Spleen (tissue), 11 donors: ENCODE measurements at regions not wholly inside any gene's neighbourhood (a gene's known extent, or its start where the extent isn't known, plus 50 kb on each side); places are given as distances from the start of the nearest gene placed in this dataset.

Source experiments
- DNase-seq: peaks from one replicate; pipeline ENCODE4 v3.0.0-alpha.2; 2020
- H3K27ac ChIP-seq, 8 donors: fragments of 200-600 bp; sonication (generic) in 7 of 8; 1 replicate in 4 of 8; 2 replicates in 4 of 8; pipeline versions ENCODE4 v1.5.0 to v1.8.0; 2016 to 2021; ENCODE audit warnings: inconsistent platforms in 4 of 8, mild to moderate bottlenecking in 4 of 8, moderate library complexity in 1 of 8
- H3K27me3 ChIP-seq, 7 donors: fragments of 200-600 bp; sonication (generic) in 6 of 7; replicated peaks in 1 of 7; 1 replicate in 4 of 7; 2 replicates in 3 of 7; pipeline versions ENCODE4 v1.5.0 to v1.8.0; 2016 to 2021; ENCODE audit warnings: inconsistent platforms in 3 of 7, mild to moderate bottlenecking in 1 of 7
- H3K36me3 ChIP-seq, 6 donors: fragments of 200-600 bp; sonication (generic) in 5 of 6; 1 replicate in 4 of 6; 2 replicates in 2 of 6; pipeline versions ENCODE4 v1.5.0 to v1.8.0; 2016 to 2021; ENCODE audit warnings: inconsistent platforms in 2 of 6
- H3K4me1 ChIP-seq, 6 donors: fragments of 200-600 bp; sonication (generic) in 5 of 6; 1 replicate in 3 of 6; 2 replicates in 3 of 6; pipeline versions ENCODE4 v1.5.0 to v1.8.0; 2016 to 2021; ENCODE audit warnings: inconsistent platforms in 3 of 6
- H3K4me3 ChIP-seq, 8 donors: fragments of 200-600 bp; sonication (generic) in 7 of 8; 1 replicate in 4 of 8; 2 replicates in 4 of 8; pipeline versions ENCODE4 v1.5.0 to v1.8.0; 2016 to 2021; ENCODE audit warnings: inconsistent platforms in 4 of 8, mild to moderate bottlenecking in 4 of 8, moderate library complexity in 2 of 8
- H3K9me3 ChIP-seq, 8 donors: fragments of 200-600 bp; sonication (generic) in 7 of 8; 1 replicate in 4 of 8; 2 replicates in 4 of 8; pipeline versions ENCODE4 v1.5.0 to v1.8.0; 2016 to 2021; ENCODE audit warnings: inconsistent platforms in 4 of 8
- CTCF ChIP-seq, 11 experiments: fragments of 200-600 bp in 7 of 11; fragments of 450-650 bp in 4 of 11; sonication (generic) in 4 of 11; IDR thresholded peaks in 8 of 11; conservative IDR thresholded peaks in 3 of 11; 1 replicate in 7 of 11; 2 replicates in 4 of 11; pipeline versions ENCODE4 v1.4.0 to v1.8.0; 2016 to 2021; ENCODE audit warnings: antibody characterized with exemption in 11 of 11, inconsistent platforms in 4 of 11, mild to moderate bottlenecking in 1 of 11
- POLR2A ChIP-seq, 3 donors: fragments of 450-650 bp; IDR thresholded peaks; one replicate each; pipeline ENCODE4 v1.5.1; 2017; ENCODE audit warnings: antibody characterized with exemption in 3 of 3, mild to moderate bottlenecking in 1 of 3
- POLR2AphosphoS5 ChIP-seq, 3 donors: sonication (generic); formaldehyde crosslinking; IDR thresholded peaks; one replicate each; pipeline ENCODE4 v1.5.1; 2017; ENCODE audit warnings: antibody characterized with exemption in 3 of 3
- WGBS, 5 donors: extraction: QIAGEN DNeasy Blood & Tissue Kit in 3 of 5; methylation state at CpG; one replicate each; pipeline versions ENCODE4 v1.1.5 to v1.1.7; 2013 to 2018; 5-methylcytosine and 5-hydroxymethylcytosine counted together
- intact Hi-C: fragments of 100-400 bp; cut with DNase I; formaldehyde crosslinking; loops from one replicate; pipeline ENCODE4 v1.15.0; 2023; ENCODE audit warnings: low total_unique reads
- donor health status: healthy with polysubstance abuse.
- donor health status: DM: no; HTN: no; CAD: no; lungs with moderate emphysema.
- donor health status: DM: no; HTN: no; CAD: no.
- donor health status: Bipolar disorder and iron deficiency.
- donor health status: healthy.
- donor health status: DM: no; HTN: no; CAD: no.
- donor health status: DM: yes; HTN: yes; CAD: no.

DNA sequence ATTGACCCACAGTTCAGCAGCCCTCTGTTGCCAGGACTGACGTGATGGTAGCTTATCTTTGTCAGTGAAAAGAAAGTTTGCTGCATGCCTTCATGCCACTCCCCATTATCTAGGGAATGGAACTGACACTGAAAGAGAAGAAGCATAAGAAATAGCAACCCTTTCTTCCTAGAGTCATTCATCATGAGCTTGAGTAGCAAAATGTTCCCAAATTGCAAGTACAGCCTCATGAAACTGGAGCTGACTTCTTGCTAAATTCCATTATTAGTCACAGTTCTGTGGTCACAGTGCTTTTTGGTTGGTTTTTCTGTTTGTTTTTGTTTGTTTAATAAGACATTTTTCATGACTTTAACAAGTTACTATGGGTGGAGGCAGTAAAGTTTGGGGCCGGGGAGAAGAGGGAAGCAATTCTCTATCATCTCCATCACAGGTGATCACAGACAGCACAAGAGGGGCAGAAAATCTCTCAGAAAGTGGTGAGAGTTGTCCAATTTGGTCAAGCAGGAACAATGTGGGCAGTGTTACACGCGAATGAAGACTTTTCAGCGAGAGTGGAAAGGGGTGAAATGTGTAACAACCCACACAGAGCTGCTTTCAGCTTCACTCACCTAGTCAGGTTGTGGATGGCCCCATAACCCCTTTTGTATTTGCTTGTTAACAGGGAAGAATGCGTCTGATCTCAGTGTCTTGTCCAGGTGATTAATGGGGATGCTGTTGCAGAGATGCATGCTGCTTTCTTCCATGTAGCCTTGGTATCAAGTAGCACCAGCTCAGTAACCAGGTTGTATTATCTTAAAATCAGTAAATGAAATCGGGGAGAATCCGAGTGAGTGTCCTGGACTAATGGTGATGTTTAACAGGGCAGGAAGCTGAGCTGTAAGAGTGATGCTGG, 440.4 kb downstream of the DMRT2 start:
- WGBS, 5 donors: 51 to 69% (median 63%) methylated on average over 8 of the region's 8 CpGs
- H3K36me3 ChIP-seq: no peaks in the 10 kb centered on the region
- H3K9me3 ChIP-seq: peaks cover 0 to 9% (median 0%) of the 10 kb centered on the region in 8 donors
- no peak for DNase-seq
- no peak overlapping the region for H3K27ac ChIP-seq
- intact Hi-C loops: no loop called here
- no peaks in the 10 kb centered on the region for H3K27me3 ChIP-seq
- no peak for TF ChIP-seq CTCF (IDR thresholded peaks at IDR 0.05 in 8 of 11, conservative IDR thresholded peaks at IDR 0.05 in 3 of 11)
- no peak for TF ChIP-seq POLR2A (IDR thresholded peaks at IDR 0.05)
- TF ChIP-seq POLR2AphosphoS5 (IDR thresholded peaks at IDR 0.05): no peak
- H3K4me1 ChIP-seq: no peaks in the 10 kb centered on the region
- no peak overlapping the region for H3K4me3 ChIP-seq

DNA sequence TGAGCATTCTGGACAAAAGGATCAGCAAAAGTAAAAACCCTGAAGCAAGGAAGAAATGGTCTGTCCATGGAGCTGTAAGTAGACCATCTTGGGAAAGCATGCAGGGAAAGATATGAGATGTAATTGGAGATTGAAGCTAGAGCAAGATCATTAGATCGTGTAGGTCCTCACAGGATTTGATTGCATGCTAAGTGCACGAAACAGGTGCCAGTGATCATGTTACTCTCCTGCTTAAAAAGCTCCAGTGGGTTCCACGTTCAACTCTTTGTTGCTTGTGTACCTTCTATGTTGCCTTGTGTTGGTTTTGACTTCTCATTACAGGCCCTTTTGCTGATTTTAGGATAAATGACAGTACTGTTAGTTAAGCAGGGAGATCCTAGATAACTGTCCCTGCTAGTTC, 442.0 kb downstream of the DMRT2 start:
- TF ChIP-seq CTCF (IDR thresholded peaks at IDR 0.05 in 8 of 11, conservative IDR thresholded peaks at IDR 0.05 in 3 of 11): no peak
- TF ChIP-seq POLR2A (IDR thresholded peaks at IDR 0.05): no peak
- TF ChIP-seq POLR2AphosphoS5 (IDR thresholded peaks at IDR 0.05): no peak
- no peak for DNase-seq
- H3K27me3 ChIP-seq: no peaks in the 10 kb centered on the region
- H3K9me3 ChIP-seq: peaks cover 0 to 9% (median 0%) of the 10 kb centered on the region in 8 donors
- 66 to 76% (median 69%) methylated on average over 3 of the region's 3 CpGs for WGBS, 5 donors
- intact Hi-C loops: no loop called here
- no peak overlapping the region for H3K27ac ChIP-seq
- no peaks in the 10 kb centered on the region for H3K36me3 ChIP-seq
- H3K4me1 ChIP-seq: no peaks in the 10 kb centered on the region
- H3K4me3 ChIP-seq: no peak overlapping the region

GRCh38 chr9:1495282-1496030, 445.3 kb downstream of the DMRT2 start:
- TF ChIP-seq CTCF (IDR thresholded peaks at IDR 0.05 in 8 of 11, conservative IDR thresholded peaks at IDR 0.05 in 3 of 11) (no peak), POLR2A (IDR thresholded peaks at IDR 0.05) (no peak), POLR2AphosphoS5 (IDR thresholded peaks at IDR 0.05) (no peak)
- DNase-seq: no peak
- no peak overlapping the region for H3K27ac ChIP-seq

GRCh38 chr9:1505489-1505888, 455.3 kb downstream of the DMRT2 start:
- no peak overlapping the region for H3K27ac ChIP-seq
- H3K4me3 ChIP-seq: no peak overlapping the region
- H3K4me1 ChIP-seq: no peaks in the 10 kb centered on the region
- 28 to 54% (median 50%) methylated on average over 2 of the region's 2 CpGs for WGBS, 5 donors
- H3K9me3 ChIP-seq: peaks cover 0 to 9% (median 0%) of the 10 kb centered on the region in 8 donors
- no peaks in the 10 kb centered on the region for H3K27me3 ChIP-seq
- TF ChIP-seq CTCF (IDR thresholded peaks at IDR 0.05 in 8 of 11, conservative IDR thresholded peaks at IDR 0.05 in 3 of 11): no peak
- no peak for DNase-seq
- no peaks in the 10 kb centered on the region for H3K36me3 ChIP-seq
- intact Hi-C loops: no loop called here

More at GRCh38 chr9:1495282-1496030, 445.3 kb downstream of the DMRT2 start:
- Histone ChIP-seq H3K27me3 (no peaks in the 10 kb centered on the region), H3K36me3 (no peaks in the 10 kb centered on the region), H3K9me3 (no peaks in the 10 kb centered on the region), H3K4me1 (no peaks in the 10 kb centered on the region), H3K4me3 (no peak overlapping the region)
- intact Hi-C loops: no loop called here
- WGBS, 5 donors: 85 to 96% (median 90%) methylated on average over 2 of the region's 2 CpGs
